Thyroid gland (tissue), 4 donors: ENCODE measurements at regions not wholly inside any gene's neighbourhood (a gene's known extent, or its start where the extent isn't known, plus 50 kb on each side); places are given as distances from the start of the nearest gene placed in this dataset.

Experiments used
- CTCF ChIP-seq, 6 experiments: fragments of 200-600 bp in 3 of 6; fragments of 450-650 bp in 3 of 6; sonication (generic) in 3 of 6; IDR thresholded peaks; one replicate each; pipeline ENCODE4 v1.5.1; 2016 to 2019; ENCODE audit warnings: antibody characterized with exemption in 6 of 6, mild to moderate bottlenecking in 2 of 6, inconsistent platforms in 1 of 6, moderate library complexity in 1 of 6
- POLR2A ChIP-seq, 2 donors: fragments of 450-650 bp; IDR thresholded peaks; one replicate each; pipeline ENCODE4 v1.6.1; 2017; ENCODE audit warnings: antibody characterized with exemption in 2 of 2, mild to moderate bottlenecking in 2 of 2, moderate library complexity in 1 of 2

GRCh38 chr1:14479865-14480264, 118.6 kb upstream of the KAZN start:
- TF ChIP-seq POLR2A (IDR thresholded peaks at IDR 0.05) (no peak), CTCF (IDR thresholded peaks at IDR 0.05) (no peak)
